Jurkat, Clone E6-1 (cell line): ENCODE measurements at regions not wholly inside any gene's neighbourhood (a gene's known extent, or its start where the extent isn't known, plus 50 kb on each side); places are given as distances from the start of the nearest gene placed in this dataset.

Experiments used
- DNase-seq: peaks from one replicate; pipeline ENCODE4 v3.0.0-alpha.2; 2011; ENCODE audit warnings: low read depth, low spot score
- H3K4me3 ChIP-seq: 2 replicates; pipeline ENCODE4 v1.5.1; 2011; ENCODE audit warnings: mild to moderate bottlenecking, low read length, control low read depth, moderate library complexity

GRCh38 chr1:232754930-232755329 is 50.3 kb upstream of the MAP10 start:
- H3K4me3 ChIP-seq, result no peak overlapping the region
- no peak for DNase-seq
